Body of pancreas (tissue), 4 donors: ENCODE measurements at regions not wholly inside any gene's neighbourhood (a gene's known extent, or its start where the extent isn't known, plus 50 kb on each side); places are given as distances from the start of the nearest gene placed in this dataset.

ENCODE experiments used
- POLR2A ChIP-seq, 3 donors: fragments of 450-650 bp; IDR thresholded peaks; one replicate each; pipeline ENCODE4 v1.6.1; 2016; ENCODE audit warnings: antibody characterized with exemption in 3 of 3, mild to moderate bottlenecking in 2 of 3
- TF ChIP-seq, protein P1 (sequence below), 7 experiments: fragments of 450-650 bp in 4 of 7; fragments of 200-600 bp in 3 of 7; sonication (generic) in 3 of 7; IDR thresholded peaks; one replicate each; pipeline ENCODE4 v1.5.1; 2016 to 2019; ENCODE audit warnings: antibody characterized with exemption in 7 of 7

DNA sequence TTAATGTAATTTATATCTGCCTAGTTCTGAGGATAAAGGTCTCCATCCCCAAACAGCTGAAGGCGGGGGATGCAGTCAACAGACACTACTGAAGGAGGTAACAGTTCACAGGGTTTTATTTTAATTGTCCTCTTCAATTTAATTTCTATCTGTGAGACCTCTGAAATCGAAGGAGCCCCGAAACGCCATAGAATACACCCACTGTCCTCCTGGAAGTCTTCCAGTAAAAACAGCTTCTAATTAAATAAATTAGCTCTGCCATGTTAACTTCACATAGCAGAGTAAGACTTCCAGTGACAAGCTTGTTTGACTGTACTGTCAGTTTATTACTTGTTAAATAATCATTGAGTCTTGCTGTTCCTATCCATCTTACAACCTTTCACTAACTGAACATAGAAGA, 193.5 kb downstream of the SEC61B start:
- TF ChIP-seq, protein P1, sequence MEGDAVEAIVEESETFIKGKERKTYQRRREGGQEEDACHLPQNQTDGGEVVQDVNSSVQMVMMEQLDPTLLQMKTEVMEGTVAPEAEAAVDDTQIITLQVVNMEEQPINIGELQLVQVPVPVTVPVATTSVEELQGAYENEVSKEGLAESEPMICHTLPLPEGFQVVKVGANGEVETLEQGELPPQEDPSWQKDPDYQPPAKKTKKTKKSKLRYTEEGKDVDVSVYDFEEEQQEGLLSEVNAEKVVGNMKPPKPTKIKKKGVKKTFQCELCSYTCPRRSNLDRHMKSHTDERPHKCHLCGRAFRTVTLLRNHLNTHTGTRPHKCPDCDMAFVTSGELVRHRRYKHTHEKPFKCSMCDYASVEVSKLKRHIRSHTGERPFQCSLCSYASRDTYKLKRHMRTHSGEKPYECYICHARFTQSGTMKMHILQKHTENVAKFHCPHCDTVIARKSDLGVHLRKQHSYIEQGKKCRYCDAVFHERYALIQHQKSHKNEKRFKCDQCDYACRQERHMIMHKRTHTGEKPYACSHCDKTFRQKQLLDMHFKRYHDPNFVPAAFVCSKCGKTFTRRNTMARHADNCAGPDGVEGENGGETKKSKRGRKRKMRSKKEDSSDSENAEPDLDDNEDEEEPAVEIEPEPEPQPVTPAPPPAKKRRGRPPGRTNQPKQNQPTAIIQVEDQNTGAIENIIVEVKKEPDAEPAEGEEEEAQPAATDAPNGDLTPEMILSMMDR (IDR thresholded peaks at IDR 0.05), result no peak
- TF ChIP-seq POLR2A (IDR thresholded peaks at IDR 0.05), result no peak
